HG02938 (cell line): ENCODE measurements at regions not wholly inside any gene's neighbourhood (a gene's known extent, or its start where the extent isn't known, plus 50 kb on each side); places are given as distances from the start of the nearest gene placed in this dataset.

Experiments
- ATAC-seq: cut with Tn5 transposase; IDR thresholded peaks from one replicate; pipeline ENCODE4 v1.9.1; 2021; ENCODE audit warnings: mild to moderate bottlenecking, moderate library complexity; ENCODE audit not compliant: unreplicated experiment

DNA sequence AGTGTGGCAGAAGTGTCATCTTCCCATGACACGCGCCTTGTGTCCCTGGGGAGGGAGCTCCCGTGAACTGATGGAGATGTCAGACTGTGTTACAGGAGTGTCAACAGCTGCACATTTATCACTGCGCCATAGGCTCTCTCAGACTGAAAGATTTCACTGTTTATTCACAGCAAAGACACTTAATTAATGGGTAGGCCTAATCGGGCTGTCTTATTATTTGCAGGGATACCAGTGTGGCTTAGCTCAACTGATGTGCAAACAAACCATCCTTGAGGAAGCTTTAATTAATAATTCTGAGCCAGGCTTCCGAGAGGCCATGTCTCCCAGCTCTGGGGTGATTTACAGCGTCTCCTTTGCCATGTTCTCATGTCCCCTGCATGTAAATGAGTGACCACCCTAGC is 771.0 kb downstream of the QKI start:
- ATAC-seq, result no peak

DNA sequence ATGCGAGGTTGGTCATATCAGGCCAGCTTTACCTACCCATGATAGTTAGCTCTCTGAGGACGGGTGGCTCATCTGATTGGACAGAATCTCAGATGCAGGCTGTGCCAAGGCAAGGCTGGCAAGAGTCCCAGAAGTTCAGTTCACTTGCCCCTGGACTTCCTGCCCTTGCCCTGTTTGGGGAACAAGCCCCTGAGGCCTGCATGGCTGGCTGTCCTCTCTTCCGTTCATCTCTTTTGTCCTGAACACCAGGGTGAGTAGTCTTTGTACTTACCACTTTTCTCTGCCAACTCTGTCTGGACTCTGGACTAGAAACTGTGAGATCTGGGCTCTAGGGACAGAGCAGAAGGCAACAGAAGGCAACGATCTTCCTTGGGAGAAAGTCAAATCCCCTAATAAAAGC is 769.9 kb downstream of the QKI start:
- no peak for ATAC-seq

DNA sequence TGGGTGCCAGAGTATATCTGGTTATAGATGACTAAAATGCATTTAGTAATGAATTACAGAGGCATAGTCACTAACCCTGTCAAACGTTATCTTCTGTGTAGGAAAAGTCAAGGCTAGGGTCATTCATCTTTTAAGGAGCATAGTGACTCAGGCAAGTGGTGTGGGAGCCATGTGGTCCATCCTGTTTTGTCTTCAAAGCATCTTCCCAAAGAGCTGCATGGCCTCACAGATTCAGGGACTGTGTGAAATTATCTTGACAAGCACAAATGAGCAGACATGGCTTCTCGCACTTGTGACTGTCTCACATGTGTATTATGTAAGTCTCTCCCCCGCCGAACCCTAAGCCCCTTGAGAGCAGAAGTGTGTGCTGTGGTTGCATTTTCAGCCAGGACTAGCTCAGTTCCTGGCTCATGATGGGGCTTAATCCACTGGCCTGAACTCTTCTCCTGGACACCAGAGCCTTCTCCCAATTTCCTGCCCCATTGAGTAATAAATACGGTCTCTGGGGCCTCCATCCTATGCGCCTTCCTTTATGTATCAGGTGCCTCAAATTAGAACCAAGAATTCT is 769.1 kb downstream of the QKI start:
- ATAC-seq, result no peak

- ATAC-seq, result no peak
These were observed 764.3 kb downstream of the QKI start for GRCh38 chr6:164178679-164179332.

- no peak for ATAC-seq
These were observed 754.8 kb downstream of the QKI start for GRCh38 chr6:164169355-164169754.

GRCh38 chr6:164168595-164168994 is 754.1 kb downstream of the QKI start:
- ATAC-seq, result no peak

DNA sequence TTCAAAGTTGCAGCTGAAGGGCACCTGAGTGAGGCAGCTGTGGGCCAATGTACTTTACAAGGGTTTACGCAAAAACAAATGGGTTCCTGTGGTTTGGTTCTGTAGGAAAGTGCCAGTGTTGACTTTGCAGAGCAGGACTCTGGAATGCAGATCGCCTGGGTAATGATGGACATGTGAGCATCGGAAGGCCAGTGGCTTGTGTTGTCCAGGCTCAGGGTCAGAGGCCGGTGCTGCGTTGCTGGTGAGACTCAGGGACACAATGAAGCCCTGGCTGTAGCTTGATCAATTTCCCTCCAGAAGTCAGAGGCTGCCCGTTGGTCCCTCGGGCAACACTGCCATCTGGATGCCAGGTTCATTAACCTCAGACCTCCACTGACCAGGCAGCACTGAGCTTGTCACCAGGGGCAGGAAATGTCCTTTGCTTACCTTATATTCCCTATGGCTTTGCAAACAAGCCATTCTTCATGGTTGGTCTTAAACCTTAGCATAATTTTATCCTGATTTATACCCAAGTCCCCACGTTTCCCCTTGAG is 753.4 kb downstream of the QKI start:
- no peak for ATAC-seq

DNA sequence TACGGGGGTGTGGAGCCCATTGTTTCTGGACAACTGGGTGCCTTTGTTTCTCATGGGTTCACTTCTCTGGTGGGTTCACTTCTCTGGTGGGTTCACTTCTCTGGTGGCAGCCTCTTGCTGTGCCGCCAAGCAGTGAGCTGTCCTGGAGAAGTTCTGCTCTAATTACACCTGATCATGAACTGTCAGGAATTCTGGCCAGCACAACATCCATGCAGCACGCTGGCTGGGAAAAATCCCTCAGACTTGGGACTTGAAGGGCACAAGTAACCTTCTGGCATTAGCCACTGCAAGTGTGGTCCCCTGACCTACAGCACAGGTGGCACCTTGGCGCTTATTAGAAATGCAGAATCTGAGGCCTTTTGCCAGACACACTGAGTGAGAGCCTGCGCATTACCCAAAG is 752.5 kb downstream of the QKI start:
- no peak for ATAC-seq

DNA sequence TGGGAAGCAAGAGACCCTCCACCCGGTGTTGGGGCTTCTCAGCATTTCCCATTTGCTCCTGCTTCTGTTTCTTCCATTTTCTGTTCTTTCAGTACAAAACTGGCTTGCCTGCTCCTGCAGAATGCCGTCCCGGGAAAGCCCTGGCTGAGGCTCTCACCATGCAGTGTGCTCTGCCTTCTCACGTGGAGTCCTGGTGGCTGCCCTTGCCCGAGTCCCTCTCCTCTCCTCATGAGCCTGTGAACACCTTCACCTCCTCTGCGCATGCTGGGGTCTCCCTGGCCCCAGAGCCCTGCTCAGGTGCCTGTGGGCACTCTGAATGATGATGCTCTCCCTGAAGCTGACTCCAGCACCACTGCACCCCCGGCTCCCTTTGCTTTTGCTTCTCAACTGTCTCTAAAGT is 752.0 kb downstream of the QKI start:
- ATAC-seq, result no peak

GRCh38 chr6:164164876-164165275 is 750.4 kb downstream of the QKI start:
- no peak for ATAC-seq

DNA sequence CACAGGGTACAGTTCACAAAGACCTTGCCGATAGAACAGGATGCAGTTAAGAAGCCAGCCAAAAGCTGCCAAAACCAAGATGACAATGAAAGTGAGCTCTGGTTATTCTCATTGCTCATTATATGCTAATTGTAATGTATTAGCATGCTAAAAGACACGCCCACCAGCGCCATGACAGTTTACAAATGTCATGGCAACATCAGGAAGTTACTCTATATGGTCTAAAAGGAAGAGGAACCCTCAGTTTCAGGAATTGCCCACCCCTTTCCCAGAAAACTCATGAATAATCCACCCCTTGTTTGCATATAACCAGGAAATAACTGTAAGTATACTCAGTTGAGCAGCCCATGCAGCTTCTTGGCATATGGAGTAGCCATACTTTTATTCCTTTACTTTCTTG is 748.7 kb downstream of the QKI start:
- no peak for ATAC-seq

- ATAC-seq, result no peak
These were observed 744.5 kb downstream of the QKI start for GRCh38 chr6:164159061-164159460.

DNA sequence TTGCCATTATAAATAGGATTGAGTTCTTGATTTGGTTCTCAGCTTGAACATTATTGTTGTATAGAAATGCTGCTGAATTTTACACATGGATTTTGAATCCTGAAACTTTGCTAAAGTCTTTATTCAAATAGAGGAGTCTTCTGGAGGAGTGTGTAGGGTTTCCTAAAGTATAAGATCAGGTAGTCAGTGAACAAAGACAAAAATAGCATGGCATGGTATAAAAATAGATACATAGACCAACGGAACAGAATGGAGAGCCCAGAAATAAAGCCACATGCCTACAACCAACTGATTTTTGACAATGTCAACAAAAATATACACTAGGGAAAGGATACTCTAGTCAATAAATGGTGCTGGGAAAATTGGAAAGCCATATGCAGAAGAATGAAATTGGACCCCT is 740.1 kb downstream of the QKI start:
- ATAC-seq, result no peak

GRCh38 chr6:164152611-164153010 is 738.1 kb downstream of the QKI start:
- no peak for ATAC-seq

- no peak for ATAC-seq
These were observed 736.9 kb downstream of the QKI start for GRCh38 chr6:164151161-164152120.

DNA sequence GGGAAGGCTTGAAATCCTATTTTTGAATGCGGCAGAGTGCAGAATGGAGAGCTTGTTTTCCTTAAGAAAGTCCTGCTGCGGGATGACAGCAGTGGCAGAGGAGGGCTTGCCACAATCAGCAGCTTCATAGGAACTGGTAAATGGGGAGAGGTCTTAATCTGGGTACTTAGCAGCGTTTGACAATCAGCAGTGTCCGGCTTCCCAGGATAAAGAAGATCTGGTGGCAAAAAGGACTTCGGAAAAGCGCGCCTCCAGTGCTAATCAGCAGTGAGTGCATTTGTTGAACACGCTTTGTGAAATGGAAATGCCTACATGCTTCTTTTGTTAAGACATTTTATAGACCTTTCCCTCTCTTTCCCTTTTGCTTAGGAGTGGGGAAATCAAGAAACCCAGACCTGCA is 735.7 kb downstream of the QKI start:
- no peak for ATAC-seq

- no peak for ATAC-seq
These were observed 734.3 kb downstream of the QKI start for GRCh38 chr6:164148788-164149187.

GRCh38 chr6:164144316-164144715 is 729.8 kb downstream of the QKI start:
- no peak for ATAC-seq

- ATAC-seq, result no peak
These were observed 727.8 kb downstream of the QKI start for GRCh38 chr6:164142322-164142721.

DNA sequence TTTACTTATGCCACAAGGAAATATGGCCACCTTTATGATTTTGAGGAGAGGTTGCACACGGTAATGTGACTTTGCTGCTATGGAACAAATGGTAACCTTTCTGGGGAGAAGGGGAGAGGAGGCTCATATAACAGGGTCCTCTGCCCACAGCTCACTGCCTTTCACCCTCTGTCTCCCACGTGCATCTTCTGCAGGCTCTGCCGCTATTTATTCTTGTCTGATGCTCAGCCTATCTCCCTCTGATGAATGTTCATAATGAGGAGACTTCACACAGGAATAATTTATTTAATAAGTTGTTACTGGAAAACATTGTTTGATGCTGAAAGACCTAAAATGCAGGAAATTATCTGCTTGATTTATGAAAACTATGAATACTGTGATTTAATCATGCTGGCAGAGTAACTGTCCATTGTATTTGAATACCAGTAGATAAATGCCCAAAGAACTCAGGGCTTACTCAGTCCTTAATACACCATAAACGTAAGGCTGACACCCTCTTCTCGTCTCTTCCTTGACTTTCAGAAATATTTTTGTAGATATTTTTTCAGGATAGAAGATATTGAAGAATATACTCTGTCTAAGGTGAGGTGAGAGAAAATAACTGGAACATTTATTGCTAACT is 721.1 kb downstream of the QKI start:
- ATAC-seq, result no peak

DNA sequence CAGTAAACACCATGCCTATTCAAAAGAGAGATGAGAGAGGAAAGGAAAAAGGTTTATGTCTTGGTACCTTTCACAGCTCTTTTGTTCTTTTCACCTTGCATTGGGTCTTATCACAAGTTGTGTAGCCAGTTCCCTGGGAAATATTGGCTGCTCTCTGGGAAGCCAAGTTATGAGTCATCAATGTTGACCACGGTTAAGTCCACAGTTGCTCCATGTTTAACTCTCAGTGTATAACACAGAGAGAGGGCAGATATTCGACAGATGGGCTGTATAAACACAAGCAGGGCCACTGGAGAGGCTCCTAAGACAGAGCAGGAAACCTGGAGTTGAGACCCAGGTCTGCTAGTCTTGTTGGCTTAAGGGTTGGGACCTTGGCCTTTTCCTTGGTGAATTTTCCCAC is 718.6 kb downstream of the QKI start:
- ATAC-seq, result no peak
